Panc1 (cell line): ENCODE measurements at regions not wholly inside any gene's neighbourhood (a gene's known extent, or its start where the extent isn't known, plus 50 kb on each side); places are given as distances from the start of the nearest gene placed in this dataset.

Source experiments
- ATAC-seq: fragments of 200-7000 bp; cut with Tn5 transposase; 2 replicates; pipeline ENCODE4 v1.9.1; 2020; ENCODE audit warnings: mild to moderate bottlenecking, moderate library complexity
- BruUV-seq: library from RNA; stranded (reverse); fragments of 400-500 nt; replicated peaks from 2 replicates; lab custom pipeline; 2021; lab: Mats Ljungman, UMichigan
- CTCF ChIA-PET: fragments of 300-600 bp; sonication (Branson Sonifier 250); formaldehyde crosslinking; loops from one replicate; lab custom pipeline; 2022; ENCODE audit warnings: antibody characterized with exemption; lab: Charles Lee
- POLR2A ChIA-PET: fragments of 300-600 bp; sonication (Branson Sonifier 250); formaldehyde crosslinking; loops from one replicate; lab custom pipeline; 2022; ENCODE audit warnings: antibody characterized with exemption; lab: Charles Lee
- DNase-seq: peaks from one replicate; pipeline ENCODE4 v3.0.0-alpha.2; 2010; ENCODE audit warnings: low read depth, low spot score
- H3K27ac ChIP-seq: 2 replicates; pipeline ENCODE4 v1.5.1; 2011; ENCODE audit warnings: mild to moderate bottlenecking, low read length, inconsistent platforms
- H3K27me3 ChIP-seq: fragments of 200-500 bp; sonication (Bioruptor generic); 2 replicates; pipeline ENCODE4 v1.6.0; 2014; ENCODE audit warnings: low read length, inconsistent platforms; ENCODE audit not compliant: control insufficient read depth, insufficient read depth
- H3K36me3 ChIP-seq: fragments of 200-500 bp; sonication (Bioruptor generic); 2 replicates; pipeline ENCODE4 v1.5.1; 2014; ENCODE audit warnings: inconsistent platforms, mild to moderate bottlenecking, low read length, moderate library complexity; ENCODE audit not compliant: control insufficient read depth, insufficient read depth
- H3K4me1 ChIP-seq: 2 replicates; pipeline ENCODE4 v1.5.1; 2011; ENCODE audit warnings: inconsistent platforms, mild to moderate bottlenecking, low read length, moderate library complexity; ENCODE audit not compliant: control insufficient read depth, insufficient read depth
- H3K4me3 ChIP-seq, 2 experiments: 2 replicates each; pipeline ENCODE4 v1.5.1; 2011 to 2012; ENCODE audit warnings: low read depth in 2 of 2, low read length in 2 of 2, mild to moderate bottlenecking in 2 of 2, inconsistent platforms in 1 of 2, moderate library complexity in 1 of 2
- H3K9me3 ChIP-seq: fragments of 200-500 bp; sonication (Bioruptor generic); 2 replicates; pipeline ENCODE4 v1.5.1; 2014; ENCODE audit warnings: low read depth, mild to moderate bottlenecking, inconsistent platforms, low read length, moderate library complexity; ENCODE audit not compliant: control insufficient read depth, insufficient read depth
- POLR2AphosphoS5 ChIP-seq: IDR thresholded peaks from 2 replicates; pipeline ENCODE4 v1.6.1; 2012; ENCODE audit warnings: mild to moderate bottlenecking, low read depth, low read length, moderate library complexity
- SIN3A ChIP-seq: IDR thresholded peaks from 2 replicates; pipeline ENCODE4 v1.6.1; 2012; ENCODE audit warnings: low read depth, mild to moderate bottlenecking, low read length, moderate library complexity, borderline replicate concordance; ENCODE audit not compliant: insufficient read depth
- TCF7L2 ChIP-seq: IDR thresholded peaks from 2 replicates; pipeline ENCODE4 v1.6.1; 2011; ENCODE audit warnings: mild to moderate bottlenecking, low read depth, low read length, inconsistent platforms
- in situ Hi-C: cut with HindIII; loops from 2 replicates; pipeline ENCODE4 v1.10.0; 2016; ENCODE audit warnings: low sequenced_read_pairs, low pct_unique_long_range_greater_than_20kb
- intact Hi-C: fragments of 100-400 bp; cut with micrococcal nuclease; formaldehyde crosslinking; loops from one replicate; pipeline ENCODE4 v1.10.0; 2022; ENCODE audit not compliant: unreplicated experiment
- TF ChIP-seq, protein P1 (sequence below), 2 experiments: IDR thresholded peaks; 2 replicates each; pipeline ENCODE4 v1.6.1; 2011 to 2012; ENCODE audit warnings: low read depth in 2 of 2, control low read depth in 1 of 2, low read length in 1 of 2, mild to moderate bottlenecking in 1 of 2, moderate library complexity in 1 of 2; ENCODE audit not compliant: insufficient read depth in 1 of 2
- TF ChIP-seq, protein P2 (sequence below): fragments of 450-650 bp; IDR thresholded peaks from 2 replicates; pipeline ENCODE4 v1.5.1; 2017; ENCODE audit warnings: mild to moderate bottlenecking

DNA sequence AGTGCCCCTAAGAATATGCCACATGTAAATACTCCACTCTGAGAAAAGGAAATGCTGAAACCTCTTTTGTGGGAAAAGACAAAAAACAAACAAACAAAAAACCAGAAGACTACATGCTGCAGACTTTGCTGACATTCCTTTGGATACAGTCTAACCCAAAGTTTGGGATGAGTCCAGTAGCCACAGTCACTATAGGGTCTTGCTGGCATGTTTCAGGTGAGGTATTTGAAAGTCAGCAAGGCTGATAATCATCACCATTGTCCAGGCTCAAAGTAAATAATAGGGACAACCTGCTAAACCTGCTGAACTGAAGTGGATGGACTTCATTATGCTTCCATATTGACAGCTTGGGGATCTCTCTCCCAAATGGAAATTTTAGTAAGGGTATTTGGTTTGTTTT lies 1087.0 kb upstream of the LRRTM3 start:
- intact Hi-C loops (no loop called here), in situ Hi-C loops (no loop called here)
- no peaks in the 10 kb centered on the region for H3K36me3 ChIP-seq
- no peaks in the 10 kb centered on the region for H3K27me3 ChIP-seq
- no TSS peak for BruUV-seq
- no peak overlapping the region for H3K4me3 ChIP-seq
- TF ChIP-seq, protein P1, sequence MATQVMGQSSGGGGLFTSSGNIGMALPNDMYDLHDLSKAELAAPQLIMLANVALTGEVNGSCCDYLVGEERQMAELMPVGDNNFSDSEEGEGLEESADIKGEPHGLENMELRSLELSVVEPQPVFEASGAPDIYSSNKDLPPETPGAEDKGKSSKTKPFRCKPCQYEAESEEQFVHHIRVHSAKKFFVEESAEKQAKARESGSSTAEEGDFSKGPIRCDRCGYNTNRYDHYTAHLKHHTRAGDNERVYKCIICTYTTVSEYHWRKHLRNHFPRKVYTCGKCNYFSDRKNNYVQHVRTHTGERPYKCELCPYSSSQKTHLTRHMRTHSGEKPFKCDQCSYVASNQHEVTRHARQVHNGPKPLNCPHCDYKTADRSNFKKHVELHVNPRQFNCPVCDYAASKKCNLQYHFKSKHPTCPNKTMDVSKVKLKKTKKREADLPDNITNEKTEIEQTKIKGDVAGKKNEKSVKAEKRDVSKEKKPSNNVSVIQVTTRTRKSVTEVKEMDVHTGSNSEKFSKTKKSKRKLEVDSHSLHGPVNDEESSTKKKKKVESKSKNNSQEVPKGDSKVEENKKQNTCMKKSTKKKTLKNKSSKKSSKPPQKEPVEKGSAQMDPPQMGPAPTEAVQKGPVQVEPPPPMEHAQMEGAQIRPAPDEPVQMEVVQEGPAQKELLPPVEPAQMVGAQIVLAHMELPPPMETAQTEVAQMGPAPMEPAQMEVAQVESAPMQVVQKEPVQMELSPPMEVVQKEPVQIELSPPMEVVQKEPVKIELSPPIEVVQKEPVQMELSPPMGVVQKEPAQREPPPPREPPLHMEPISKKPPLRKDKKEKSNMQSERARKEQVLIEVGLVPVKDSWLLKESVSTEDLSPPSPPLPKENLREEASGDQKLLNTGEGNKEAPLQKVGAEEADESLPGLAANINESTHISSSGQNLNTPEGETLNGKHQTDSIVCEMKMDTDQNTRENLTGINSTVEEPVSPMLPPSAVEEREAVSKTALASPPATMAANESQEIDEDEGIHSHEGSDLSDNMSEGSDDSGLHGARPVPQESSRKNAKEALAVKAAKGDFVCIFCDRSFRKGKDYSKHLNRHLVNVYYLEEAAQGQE (IDR thresholded peaks at IDR 0.05; ENCODE audit: insufficient read depth in 1 of 2, low read depth in 2 of 2, low read length in 1 of 2): no peak
- TF ChIP-seq SIN3A: no peak
- no peak for TF ChIP-seq POLR2AphosphoS5
- TF ChIP-seq, protein P2, sequence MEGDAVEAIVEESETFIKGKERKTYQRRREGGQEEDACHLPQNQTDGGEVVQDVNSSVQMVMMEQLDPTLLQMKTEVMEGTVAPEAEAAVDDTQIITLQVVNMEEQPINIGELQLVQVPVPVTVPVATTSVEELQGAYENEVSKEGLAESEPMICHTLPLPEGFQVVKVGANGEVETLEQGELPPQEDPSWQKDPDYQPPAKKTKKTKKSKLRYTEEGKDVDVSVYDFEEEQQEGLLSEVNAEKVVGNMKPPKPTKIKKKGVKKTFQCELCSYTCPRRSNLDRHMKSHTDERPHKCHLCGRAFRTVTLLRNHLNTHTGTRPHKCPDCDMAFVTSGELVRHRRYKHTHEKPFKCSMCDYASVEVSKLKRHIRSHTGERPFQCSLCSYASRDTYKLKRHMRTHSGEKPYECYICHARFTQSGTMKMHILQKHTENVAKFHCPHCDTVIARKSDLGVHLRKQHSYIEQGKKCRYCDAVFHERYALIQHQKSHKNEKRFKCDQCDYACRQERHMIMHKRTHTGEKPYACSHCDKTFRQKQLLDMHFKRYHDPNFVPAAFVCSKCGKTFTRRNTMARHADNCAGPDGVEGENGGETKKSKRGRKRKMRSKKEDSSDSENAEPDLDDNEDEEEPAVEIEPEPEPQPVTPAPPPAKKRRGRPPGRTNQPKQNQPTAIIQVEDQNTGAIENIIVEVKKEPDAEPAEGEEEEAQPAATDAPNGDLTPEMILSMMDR: no peak
- TF ChIP-seq TCF7L2: no peak
- ChIA-PET POLR2A (interaction anchor here (0.6 kb wide), 1 partner anchor 1371 kb away, joined by 5 read pairs; no protein-coding TSS in a partner anchor), CTCF (no interaction called here)
- no peaks in the 10 kb centered on the region for H3K9me3 ChIP-seq
- DNase-seq (no peak), ATAC-seq (no peak)
- H3K27ac ChIP-seq: no peak overlapping the region
- no peaks in the 10 kb centered on the region for H3K4me1 ChIP-seq

DNA sequence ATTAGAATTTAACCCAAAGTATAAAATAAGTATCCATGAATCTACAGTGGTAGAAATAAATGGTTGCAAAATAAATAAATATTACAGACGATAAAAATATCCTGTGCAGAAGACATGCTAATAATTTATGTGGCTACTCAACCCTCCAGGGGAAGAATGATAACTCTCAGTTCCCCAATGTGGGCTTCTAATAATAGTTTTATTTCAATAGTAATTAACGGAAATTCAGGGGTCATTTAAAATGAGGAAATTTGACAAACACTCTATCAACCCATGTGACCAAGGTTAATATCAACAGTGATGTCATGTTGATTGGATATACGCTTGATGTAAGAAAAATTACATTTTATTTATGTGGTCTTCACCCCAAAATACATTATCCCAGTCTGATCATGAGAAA lies 1082.6 kb upstream of the LRRTM3 start:
- BruUV-seq: no TSS peak
- POLR2A ChIA-PET: no interaction called here
- intact Hi-C loops: no loop called here

More for the DNA sequence above, 1082.6 kb upstream of the LRRTM3 start:
- H3K4me1 ChIP-seq: no peaks in the 10 kb centered on the region
- CTCF ChIA-PET: no interaction called here
- in situ Hi-C loops: no loop called here
- DNase-seq (no peak), ATAC-seq (no peak)
- TF ChIP-seq, protein P1 (IDR thresholded peaks at IDR 0.05; ENCODE audit: insufficient read depth in 1 of 2, low read depth in 2 of 2, low read length in 1 of 2): no peak
- TF ChIP-seq POLR2AphosphoS5 (no peak), SIN3A (no peak), TCF7L2 (no peak)
- TF ChIP-seq, protein P2: no peak
- no peaks in the 10 kb centered on the region for H3K9me3 ChIP-seq
- H3K27ac ChIP-seq: no peak overlapping the region
- H3K4me3 ChIP-seq: no peak overlapping the region
- no peaks in the 10 kb centered on the region for H3K36me3 ChIP-seq
- no peaks in the 10 kb centered on the region for H3K27me3 ChIP-seq
